Astrocyte of the cerebellum (primary cell): ENCODE measurements at regions not wholly inside any gene's neighbourhood (a gene's known extent, or its start where the extent isn't known, plus 50 kb on each side); places are given as distances from the start of the nearest gene placed in this dataset.

ENCODE experiments used
- DNase-seq: peaks from one replicate; pipeline ENCODE4 v3.0.0-alpha.2; 2011; ENCODE audit warnings: low read depth
- H3K4me3 ChIP-seq: 2 replicates; pipeline ENCODE4 v1.5.1; 2011; ENCODE audit warnings: mild to moderate bottlenecking, low read depth, low read length, moderate library complexity
- CTCF ChIP-seq: IDR thresholded peaks from 2 replicates; pipeline ENCODE4 v1.5.1; 2012; ENCODE audit warnings: low read length, low read depth, moderate library complexity, mild to moderate bottlenecking; ENCODE audit errors: missing control alignments
- in situ Hi-C: cut with HindIII; loops from 2 replicates; pipeline ENCODE4 v1.10.0; 2017; ENCODE audit warnings: low sequenced_read_pairs

DNA sequence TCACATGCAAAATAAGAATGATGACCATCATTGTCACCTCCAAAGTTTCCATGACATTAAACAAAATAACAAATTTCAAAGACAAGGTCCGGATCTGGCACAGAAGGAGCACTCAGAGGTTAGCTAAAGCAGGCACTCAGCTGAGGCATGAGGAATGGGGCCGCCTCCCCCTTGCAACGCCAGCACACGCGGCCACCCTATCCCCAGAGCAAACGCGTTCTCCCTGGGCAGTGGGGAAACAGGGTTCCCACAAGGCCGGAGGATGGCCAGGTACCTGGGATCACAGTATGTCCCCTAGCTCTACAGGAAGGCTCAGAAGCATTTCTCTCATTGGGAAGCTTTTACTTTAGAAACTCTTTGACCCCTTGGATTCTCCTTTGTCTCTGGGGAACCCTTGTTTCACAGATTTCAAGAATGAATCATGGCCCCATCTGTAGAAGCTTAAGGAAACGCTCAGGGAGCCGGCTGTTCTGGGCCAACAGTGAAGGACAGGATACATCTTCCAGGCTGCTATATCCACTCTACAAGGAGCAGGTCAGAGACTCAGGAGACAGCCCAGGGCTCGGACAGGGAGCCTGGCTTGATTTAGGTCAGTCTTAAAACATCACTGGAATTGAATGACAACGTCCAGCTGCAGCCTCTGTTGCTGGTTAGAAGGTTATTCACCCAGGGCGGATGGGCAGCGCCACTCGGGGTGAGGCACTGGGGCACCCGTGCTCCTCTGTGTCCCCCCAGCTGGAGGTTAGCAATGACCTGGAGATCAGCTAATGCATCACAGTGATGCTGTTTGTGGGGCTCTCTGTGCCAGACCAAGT lies 496.4 kb downstream of the NPHP4 start:
- H3K4me3 ChIP-seq = no peak overlapping the region
- in situ Hi-C loops = no loop called here
- no peak for TF ChIP-seq CTCF
- no peak for DNase-seq

DNA sequence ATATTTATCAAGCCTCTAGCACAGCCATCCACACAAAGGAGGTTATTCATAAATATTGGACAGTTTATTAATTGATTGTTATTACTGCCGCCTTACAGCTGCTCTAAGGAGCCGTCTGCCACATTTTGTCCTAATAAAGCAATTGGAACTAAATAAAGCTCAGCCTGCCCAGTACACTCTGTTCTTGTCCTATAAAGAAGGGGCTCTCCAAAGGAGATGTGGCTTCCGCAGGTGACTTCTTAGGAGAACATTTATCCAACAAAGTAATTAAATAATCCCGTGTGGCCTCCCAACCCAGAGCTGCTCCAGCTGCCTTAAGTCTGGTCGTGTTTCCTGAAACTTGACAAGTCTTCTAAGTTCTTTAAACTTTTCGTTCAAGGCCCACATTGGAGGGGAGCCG lies 497.7 kb downstream of the NPHP4 start:
- in situ Hi-C loops = no loop called here

DNA sequence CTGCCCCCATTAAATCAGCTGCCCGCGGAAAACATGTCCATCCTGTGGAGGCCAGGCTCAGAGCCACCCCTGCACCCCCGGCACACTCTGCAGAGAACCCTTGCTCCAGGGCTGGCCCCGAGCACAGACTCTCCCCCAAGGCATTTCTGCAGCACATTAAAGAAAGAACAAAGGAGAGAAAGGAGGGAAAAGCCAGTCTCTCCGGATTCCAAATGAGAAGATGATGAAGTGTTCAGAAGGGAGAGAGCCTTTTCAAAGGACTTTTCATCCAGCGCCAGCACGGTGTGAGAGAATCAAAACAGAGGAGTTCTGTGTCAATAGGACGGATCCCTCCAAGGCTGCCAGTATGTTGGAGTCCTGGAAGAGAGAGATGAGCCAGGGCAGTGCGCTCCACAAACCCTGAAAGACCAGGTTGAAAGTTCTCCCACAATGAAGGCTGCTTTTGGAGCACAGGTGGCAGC lies 498.3 kb downstream of the NPHP4 start:
- no peak for TF ChIP-seq CTCF
- no peak for DNase-seq
- in situ Hi-C loops = no loop called here
- no peak overlapping the region for H3K4me3 ChIP-seq

More for the DNA sequence above, 497.7 kb downstream of the NPHP4 start:
- no peak for TF ChIP-seq CTCF
- no peak for DNase-seq
- no peak overlapping the region for H3K4me3 ChIP-seq

GRCh38 chr1:5493275-5493674 lies 498.9 kb downstream of the NPHP4 start:
- TF ChIP-seq CTCF = no peak
- H3K4me3 ChIP-seq = no peak overlapping the region
- in situ Hi-C loops = no loop called here
- DNase-seq = no peak

- in situ Hi-C loops = no loop called here
These were observed 499.4 kb downstream of the NPHP4 start for GRCh38 chr1:5492846-5493245.

DNA sequence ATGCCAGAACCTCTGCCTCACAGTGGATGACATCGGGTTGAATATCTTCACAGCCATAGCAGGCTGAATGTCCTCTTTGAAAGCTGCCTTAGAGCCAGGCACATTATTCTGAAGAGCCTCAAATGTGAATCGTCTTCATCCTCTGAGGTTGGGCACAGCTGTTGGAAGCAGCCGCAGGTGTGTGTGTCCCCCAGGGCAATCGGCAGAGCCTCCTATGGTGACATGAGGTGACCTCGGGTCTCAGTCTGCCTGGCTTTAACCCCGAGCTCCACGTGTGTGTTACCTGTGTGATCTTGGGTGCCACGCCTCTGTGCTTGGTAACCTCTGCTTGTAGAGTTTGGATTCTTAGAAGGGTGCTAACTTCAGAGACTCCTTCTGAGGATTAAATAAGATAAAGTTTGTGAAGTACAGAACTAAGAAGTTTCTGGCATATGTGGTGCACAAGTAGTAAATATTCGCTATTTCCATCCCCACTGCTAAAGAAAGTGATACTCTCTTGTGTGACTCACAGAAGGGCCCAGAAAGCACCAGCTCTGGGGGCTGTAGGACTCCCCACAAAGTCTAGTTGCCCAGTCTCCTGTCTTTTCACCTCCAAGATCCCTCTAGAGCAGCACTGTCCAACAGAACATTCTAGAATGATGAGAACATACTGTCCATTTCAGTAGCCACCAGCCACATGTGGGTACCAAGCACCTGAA lies 500.9 kb downstream of the NPHP4 start:
- no peak for TF ChIP-seq CTCF
- in situ Hi-C loops = no loop called here
- H3K4me3 ChIP-seq = no peak overlapping the region
- no peak for DNase-seq

More at GRCh38 chr1:5492846-5493245, 499.4 kb downstream of the NPHP4 start:
- no peak overlapping the region for H3K4me3 ChIP-seq
- no peak for DNase-seq
- TF ChIP-seq CTCF = no peak
